ENCODE measurements at regions not wholly inside any gene's neighbourhood (a gene's known extent, or its start where the extent isn't known, plus 50 kb on each side); places are given as distances from the start of the nearest gene placed in this dataset.

GRCh38 chr3:178087376-178087775 lies 448.9 kb upstream of the KCNMB2 start:
- Histone ChIP-seq H3K4me1 (replicated peaks in 1 of 4; ENCODE audit: control insufficient read depth in 3 of 4, insufficient read depth in 4 of 4, low read length in 3 of 4) (peaks cover 0 to 12% (median 4%) of the 10 kb centered on the region in 4 experiments; a peak in 3 of 7 replicates), H2BK15ac (ENCODE audit: low read length) (no peak overlapping the region), H3K4me3 (ENCODE audit: extremely low read depth in 1 of 4, insufficient read depth in 2 of 4, low read depth in 3 of 4, low read length in 4 of 4) (no peak overlapping the region), H4K8ac (ENCODE audit: extremely low read depth, insufficient read depth, low read length) (no peak overlapping the region), H2BK120ac (replicated peaks; ENCODE audit: low read depth, low read length) (no peak overlapping the region), H3K18ac (ENCODE audit: extremely low read depth, low read length) (no peak overlapping the region), H2BK12ac (ENCODE audit: low read depth, low read length) (no peak overlapping the region), H2BK5ac (ENCODE audit: low read depth, low read length) (no peak overlapping the region), H3K27me3 (replicated peaks in 1 of 4; ENCODE audit: control insufficient read depth in 3 of 4, extremely low read depth in 1 of 4, insufficient read depth in 3 of 4, low read length in 3 of 4) (no peaks in the 10 kb centered on the region), H3K23ac (ENCODE audit: insufficient read length) (no peak overlapping the region), H3K23me2 (ENCODE audit: low read depth, low read length) (no peaks in the 10 kb centered on the region), H3K27ac (ENCODE audit: low read depth, low read length) (no peak overlapping the region), H3K36me3 (ENCODE audit: control insufficient read depth in 2 of 4, insufficient read depth in 4 of 4, low read length in 3 of 4) (no peaks in the 10 kb centered on the region), H2AK5ac (ENCODE audit: low read depth, low read length) (no peak overlapping the region), H3K4ac (replicated peaks; ENCODE audit: insufficient read length, low read depth, low read length) (no peak overlapping the region), H3K9ac (replicated peaks in 1 of 4; ENCODE audit: extremely low read depth in 1 of 4, low read depth in 3 of 4, low read length in 3 of 4) (no peak overlapping the region), H3K9me3 (ENCODE audit: insufficient read depth in 2 of 2, low read depth in 1 of 2, low read length in 1 of 2) (no peaks in the 10 kb centered on the region), H3K4me2 (ENCODE audit: insufficient read depth in 1 of 2, low read depth in 2 of 2, low read length in 2 of 2) (no peak overlapping the region), H3K79me1 (ENCODE audit: low read depth, low read length) (no peaks in the 10 kb centered on the region), H4K5ac (ENCODE audit: insufficient read length, low read depth, low read length) (no peak overlapping the region), H4K91ac (replicated peaks; ENCODE audit: insufficient read length, low read length) (no peak overlapping the region), H3K56ac (replicated peaks; ENCODE audit: insufficient read length, low read depth, low read length) (no peak overlapping the region), H2BK20ac (ENCODE audit: low read length) (no peak overlapping the region), H2AFZ (ENCODE audit: low read length) (no peak overlapping the region), H3K14ac (ENCODE audit: insufficient read length) (no peak overlapping the region), H4K20me1 (replicated peaks in 1 of 2; ENCODE audit: control insufficient read depth in 1 of 2, insufficient read depth in 2 of 2, low read length in 2 of 2) (no peaks in the 10 kb centered on the region), H3K79me2 (ENCODE audit: control insufficient read depth in 1 of 2, insufficient read depth in 2 of 2, low read length in 2 of 2) (no peaks in the 10 kb centered on the region)
- ChIA-PET CTCF (ENCODE audit: partially characterized antibody) (interaction anchor here (1.1 kb wide), 1 partner anchor 93 kb away, joined by 3 read pairs; no protein-coding TSS in a partner anchor), POLR2A (ENCODE audit: partially characterized antibody) (interaction anchor here (1.4 kb wide), 1 partner anchor 9 kb away, joined by 3 read pairs; no protein-coding TSS in a partner anchor)
- TF ChIP-seq POU5F1 (IDR thresholded peaks at IDR 0.05; ENCODE audit: low read depth, low read length) (no peak), MAX (IDR thresholded peaks at IDR 0.05) (no peak), NRF1 (IDR thresholded peaks at IDR 0.05; ENCODE audit: low read depth, low read length) (no peak), EZH2 (IDR thresholded peaks at IDR 0.05; ENCODE audit: low read depth, low read length, severe bottlenecking) (no peak), PHF8 (conservative IDR thresholded peaks at IDR 0.05; ENCODE audit: low read depth, low read length) (no peak), SUZ12 (IDR thresholded peaks at IDR 0.05; ENCODE audit: low read length) (no peak)
- no peak for DNase-seq (ENCODE audit: low read depth in 1 of 2, low spot score in 2 of 2)
- no peak for FAIRE-seq
